Right atrium auricular region (tissue), 2 donors: ENCODE measurements at regions not wholly inside any gene's neighbourhood (a gene's known extent, or its start where the extent isn't known, plus 50 kb on each side); places are given as distances from the start of the nearest gene placed in this dataset.

ENCODE experiments used
- DNase-seq: peaks from one replicate; pipeline ENCODE4 v3.0.0-alpha.2; 2019; ENCODE audit warnings: low spot score
- H3K27ac ChIP-seq, 2 donors: fragments of 200-600 bp; sonication (generic); 1 replicate in 1 of 2; 2 replicates in 1 of 2; pipeline ENCODE4 v1.5.1; 2016 to 2019
- H3K27me3 ChIP-seq, 2 donors: fragments of 200-600 bp; sonication (generic); one replicate each; pipeline versions ENCODE4 v1.5.1 to v1.6.0; 2017 to 2019
- H3K36me3 ChIP-seq: fragments of 200-600 bp; sonication (generic); one replicate; pipeline ENCODE4 v1.5.1; 2016
- H3K4me1 ChIP-seq, 2 donors: fragments of 200-600 bp; sonication (generic); one replicate each; pipeline versions ENCODE4 v1.5.1 to v1.6.0; 2017 to 2019
- H3K4me3 ChIP-seq, 2 donors: fragments of 200-600 bp; sonication (generic); 1 replicate in 1 of 2; 2 replicates in 1 of 2; pipeline ENCODE4 v1.5.1; 2017 to 2019; ENCODE audit warnings: mild to moderate bottlenecking in 1 of 2, moderate library complexity in 1 of 2
- H3K9me3 ChIP-seq, 2 donors: fragments of 200-600 bp; sonication (generic); one replicate each; pipeline ENCODE4 v1.5.1; 2019
- TF ChIP-seq, protein P1 (sequence below), 2 donors: fragments of 200-600 bp; sonication (generic); IDR thresholded peaks; one replicate each; pipeline ENCODE4 v1.5.1; 2019; ENCODE audit warnings: antibody characterized with exemption in 2 of 2

GRCh38 chr10:27607591-27607990 is 103.5 kb downstream of the RAB18 start:
- TF ChIP-seq, protein P1, sequence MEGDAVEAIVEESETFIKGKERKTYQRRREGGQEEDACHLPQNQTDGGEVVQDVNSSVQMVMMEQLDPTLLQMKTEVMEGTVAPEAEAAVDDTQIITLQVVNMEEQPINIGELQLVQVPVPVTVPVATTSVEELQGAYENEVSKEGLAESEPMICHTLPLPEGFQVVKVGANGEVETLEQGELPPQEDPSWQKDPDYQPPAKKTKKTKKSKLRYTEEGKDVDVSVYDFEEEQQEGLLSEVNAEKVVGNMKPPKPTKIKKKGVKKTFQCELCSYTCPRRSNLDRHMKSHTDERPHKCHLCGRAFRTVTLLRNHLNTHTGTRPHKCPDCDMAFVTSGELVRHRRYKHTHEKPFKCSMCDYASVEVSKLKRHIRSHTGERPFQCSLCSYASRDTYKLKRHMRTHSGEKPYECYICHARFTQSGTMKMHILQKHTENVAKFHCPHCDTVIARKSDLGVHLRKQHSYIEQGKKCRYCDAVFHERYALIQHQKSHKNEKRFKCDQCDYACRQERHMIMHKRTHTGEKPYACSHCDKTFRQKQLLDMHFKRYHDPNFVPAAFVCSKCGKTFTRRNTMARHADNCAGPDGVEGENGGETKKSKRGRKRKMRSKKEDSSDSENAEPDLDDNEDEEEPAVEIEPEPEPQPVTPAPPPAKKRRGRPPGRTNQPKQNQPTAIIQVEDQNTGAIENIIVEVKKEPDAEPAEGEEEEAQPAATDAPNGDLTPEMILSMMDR (IDR thresholded peaks at IDR 0.05) = no peak
- DNase-seq = no peak
- Histone ChIP-seq H3K27me3 (no peaks in the 10 kb centered on the region), H3K4me3 (no peak overlapping the region), H3K27ac (no peak overlapping the region), H3K9me3 (peaks cover 0 to 3% of the 10 kb centered on the region in 2 donors), H3K4me1 (no peaks in the 10 kb centered on the region), H3K36me3 (no peaks in the 10 kb centered on the region)

DNA sequence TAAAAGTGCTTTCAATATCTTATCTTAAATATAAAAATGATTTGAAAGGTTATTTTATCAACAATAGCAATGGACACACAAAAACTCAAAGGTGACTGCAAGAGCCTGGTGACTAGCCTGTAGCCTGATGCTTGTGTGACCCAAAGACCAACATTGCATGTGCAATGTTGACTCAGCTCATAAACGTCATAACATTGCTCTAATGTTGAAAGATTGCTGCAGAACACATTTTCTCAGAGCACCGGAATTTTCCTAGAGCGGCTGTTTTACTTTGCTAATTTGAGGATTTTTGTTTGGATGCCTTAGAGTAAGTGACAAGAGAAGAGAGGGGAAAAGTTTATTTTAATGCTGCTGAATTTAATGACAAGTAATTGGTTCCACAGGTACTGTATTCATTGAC is 107.1 kb downstream of the RAB18 start:
- TF ChIP-seq, protein P1 (IDR thresholded peaks at IDR 0.05) = no peak
- H3K36me3 ChIP-seq = no peaks in the 10 kb centered on the region
- no peak for DNase-seq
- no peak overlapping the region for H3K27ac ChIP-seq
- H3K4me3 ChIP-seq = no peak overlapping the region
- no peaks in the 10 kb centered on the region for H3K27me3 ChIP-seq
- no peaks in the 10 kb centered on the region for H3K9me3 ChIP-seq
- no peaks in the 10 kb centered on the region for H3K4me1 ChIP-seq

DNA sequence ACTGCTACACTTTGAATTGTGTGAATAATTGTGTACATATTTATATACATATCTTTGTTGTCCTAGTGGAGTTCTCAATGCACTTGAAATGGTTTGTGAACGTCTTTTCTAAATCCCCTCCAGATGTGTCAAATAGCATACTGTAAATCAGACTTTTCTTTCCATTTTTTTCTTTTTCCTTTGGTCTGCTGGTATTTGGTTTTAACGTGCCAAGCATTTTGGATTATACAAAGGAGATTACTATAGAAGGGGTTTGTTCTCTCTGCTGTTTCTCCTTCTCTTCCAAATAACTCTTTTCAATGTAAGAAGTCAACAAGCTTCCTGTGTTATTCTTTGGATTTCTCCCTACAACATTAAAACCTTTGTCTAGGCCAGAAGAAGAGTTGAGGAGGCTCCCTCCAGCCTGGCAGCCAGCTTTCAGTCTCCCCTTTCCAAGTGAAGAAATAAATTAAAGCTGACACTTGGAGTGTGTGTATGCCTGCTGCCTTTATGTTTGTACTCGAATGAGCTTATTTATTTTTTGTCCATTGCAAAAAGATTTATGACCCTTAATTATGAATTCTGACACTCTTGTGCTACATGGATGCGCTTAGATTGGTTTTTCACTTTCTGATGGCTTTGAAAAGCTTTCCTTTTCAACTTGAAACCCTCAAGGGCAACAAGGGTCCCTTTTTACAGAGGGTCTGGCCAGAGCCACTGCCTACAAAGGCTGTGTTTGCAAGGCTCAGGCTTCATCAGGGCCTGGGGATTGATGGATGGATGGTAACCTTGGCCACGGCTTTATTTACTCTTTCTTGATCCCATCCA is 107.8 kb downstream of the RAB18 start:
- Histone ChIP-seq H3K4me3 (no peak overlapping the region), H3K36me3 (no peaks in the 10 kb centered on the region), H3K4me1 (no peaks in the 10 kb centered on the region), H3K9me3 (no peaks in the 10 kb centered on the region), H3K27me3 (no peaks in the 10 kb centered on the region), H3K27ac (no peak overlapping the region)
- TF ChIP-seq, protein P1 (IDR thresholded peaks at IDR 0.05) = no peak
- no peak for DNase-seq

- Histone ChIP-seq H3K36me3 (no peaks in the 10 kb centered on the region), H3K27ac (no peak overlapping the region), H3K27me3 (no peaks in the 10 kb centered on the region), H3K9me3 (no peaks in the 10 kb centered on the region), H3K4me1 (no peaks in the 10 kb centered on the region), H3K4me3 (no peak overlapping the region)
- DNase-seq = no peak
- TF ChIP-seq, protein P1 (IDR thresholded peaks at IDR 0.05) = no peak
These were observed 108.5 kb downstream of the RAB18 start for GRCh38 chr10:27612551-27613035.

DNA sequence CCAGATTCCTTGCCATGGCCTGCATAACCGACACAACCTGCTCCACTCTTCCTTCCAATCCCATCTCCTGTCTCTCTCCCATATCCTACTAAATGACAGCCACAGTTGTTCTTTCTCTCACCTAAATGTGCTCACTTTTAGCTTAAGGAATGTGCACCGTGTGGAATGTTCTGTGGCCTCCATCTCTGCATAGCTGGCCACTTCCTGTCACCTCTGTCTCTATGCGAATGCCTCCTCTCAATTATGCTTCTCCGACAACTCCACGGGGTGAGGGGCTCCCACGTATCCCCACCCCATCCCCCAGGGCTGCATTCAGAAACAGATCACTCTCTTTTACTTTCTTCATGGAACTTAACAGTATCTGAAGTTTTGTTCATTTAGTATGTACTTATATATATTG is 110.7 kb downstream of the RAB18 start:
- TF ChIP-seq, protein P1 (IDR thresholded peaks at IDR 0.05) = no peak
- Histone ChIP-seq H3K9me3 (no peaks in the 10 kb centered on the region), H3K4me1 (no peaks in the 10 kb centered on the region), H3K27me3 (no peaks in the 10 kb centered on the region), H3K36me3 (no peaks in the 10 kb centered on the region), H3K27ac (no peak overlapping the region), H3K4me3 (no peak overlapping the region)
- no peak for DNase-seq
